ENCODE measurements at regions not wholly inside any gene's neighbourhood (a gene's known extent, or its start where the extent isn't known, plus 50 kb on each side); places are given as distances from the start of the nearest gene placed in this dataset.

GRCh38 chr5:139740138-139740991 is 55.2 kb upstream of the PSD2 start:
- Histone ChIP-seq H3K27ac (no peak overlapping the region), H3K4me1 (peaks cover 0 to 22% (median 13%) of the 10 kb centered on the region in 4 donors), H3K36me3 (no peaks in the 10 kb centered on the region), H3K9me3 (no peaks in the 10 kb centered on the region), H3K4me3 (no peak overlapping the region), H3K27me3 (peaks cover 0 to 1% (median 0%) of the 10 kb centered on the region in 3 donors)
- intact Hi-C loops (cut with DNase I; ENCODE audit: low total_unique reads), result no loop called here
- TF ChIP-seq CTCF (IDR thresholded peaks at IDR 0.05), result no peak
- WGBS, 5 donors, result 91 to 92% (median 91%) methylated on average over 18 to 19 of the region's 19 CpGs
- DNase-seq, result no peak

GRCh38 chr5:139740992-139741672 is 54.5 kb upstream of the PSD2 start:
- no peak overlapping the region for H3K4me3 ChIP-seq
- WGBS, 5 donors, result 80 to 89% (median 86%) methylated on average over 5 to 6 of the region's 6 CpGs
- H3K4me1 ChIP-seq, result peaks cover 0 to 29% (median 20%) of the 10 kb centered on the region in 4 donors
- intact Hi-C loops (cut with DNase I; ENCODE audit: low total_unique reads), result no loop called here
- H3K36me3 ChIP-seq, result no peaks in the 10 kb centered on the region
- H3K27me3 ChIP-seq, result peaks cover 0 to 9% (median 5%) of the 10 kb centered on the region in 3 donors
- no peaks in the 10 kb centered on the region for H3K9me3 ChIP-seq
- no peak for TF ChIP-seq CTCF (IDR thresholded peaks at IDR 0.05)
- no peak for DNase-seq
- no peak overlapping the region for H3K27ac ChIP-seq

GRCh38 chr5:139741823-139742172 is 53.8 kb upstream of the PSD2 start:
- TF ChIP-seq EP300 (IDR thresholded peaks at IDR 0.05) (no peak), POLR2A (IDR thresholded peaks at IDR 0.05) (no peak), CTCF (IDR thresholded peaks at IDR 0.05) (no peak), POLR2AphosphoS5 (IDR thresholded peaks at IDR 0.05) (no peak)
- H3K27me3 ChIP-seq, result peaks cover 0 to 16% (median 12%) of the 10 kb centered on the region in 3 donors
- no peak overlapping the region for H3K4me3 ChIP-seq
- H3K36me3 ChIP-seq, result no peaks in the 10 kb centered on the region
- H3K4me1 ChIP-seq, result peaks cover 6 to 36% (median 27%) of the 10 kb centered on the region in 4 donors
- no peak overlapping the region for H3K27ac ChIP-seq
- no peak for DNase-seq
- WGBS, 5 donors, result 63 to 95% (median 82%) methylated on average over 3 of the region's 3 CpGs
- intact Hi-C loops (cut with DNase I; ENCODE audit: low total_unique reads), result no loop called here
- H3K9me3 ChIP-seq, result no peaks in the 10 kb centered on the region

GRCh38 chr5:139742173-139742903 is 53.3 kb upstream of the PSD2 start:
- intact Hi-C loops (cut with DNase I; ENCODE audit: low total_unique reads), result no loop called here
- DNase-seq, result no peak

More at GRCh38 chr5:139742173-139742903, 53.3 kb upstream of the PSD2 start:
- TF ChIP-seq CTCF (IDR thresholded peaks at IDR 0.05) (no peak), POLR2A (IDR thresholded peaks at IDR 0.05) (no peak), EP300 (IDR thresholded peaks at IDR 0.05) (no peak), POLR2AphosphoS5 (IDR thresholded peaks at IDR 0.05) (no peak)
- H3K4me1 ChIP-seq, result peaks cover 12 to 41% (median 32%) of the 10 kb centered on the region in 4 donors
- H3K9me3 ChIP-seq, result no peaks in the 10 kb centered on the region
- H3K27me3 ChIP-seq, result peaks cover 0 to 21% (median 17%) of the 10 kb centered on the region in 3 donors
- H3K27ac ChIP-seq, result no peak overlapping the region
- H3K36me3 ChIP-seq, result no peaks in the 10 kb centered on the region
- no peak overlapping the region for H3K4me3 ChIP-seq
- WGBS, 5 donors, result 86 to 88% (median 87%) methylated on average over 12 to 14 of the region's 14 CpGs
